HepG2 (cell line): ENCODE measurements at regions not wholly inside any gene's neighbourhood (a gene's known extent, or its start where the extent isn't known, plus 50 kb on each side); places are given as distances from the start of the nearest gene placed in this dataset.

Source experiments
- ATAC-seq: fragments of 200-7000 bp; cut with Tn5 transposase; 3 replicates; pipeline ENCODE4 v1.9.1; 2020; ENCODE audit warnings: mild to moderate bottlenecking, moderate library complexity
- BruUV-seq: library from RNA; stranded (reverse); fragments of 400-500 nt; replicated peaks from 2 replicates; lab custom pipeline; 2021; lab: Mats Ljungman, UMichigan
- CTCF ChIA-PET: fragments of 300-600 bp; formaldehyde crosslinking; extraction: SDS; loops from one replicate; lab custom pipeline; 2021; ENCODE audit warnings: low total read pairs, inconsistent platforms, low intra/inter-chr PET ratio; lab: Yijun Ruan, JAX
- POLR2A ChIA-PET: fragments of 350-600 bp; sonication (Branson Sonifier 250); formaldehyde crosslinking; loops from one replicate; lab custom pipeline; 2020; ENCODE audit warnings: antibody characterized with exemption, inconsistent platforms; lab: Yijun Ruan, JAX
- DNase-seq: peaks from one replicate; pipeline ENCODE4 v3.0.0-alpha.2; 2015; ENCODE audit warnings: low spot score
- FAIRE-seq: peaks from 3 replicates; lab custom pipeline; 2011; peaks lifted over from hg19 to GRCh38; lab: Jason Lieb, UNC
- H2AFZ ChIP-seq: one replicate; pipeline ENCODE4 v1.6.1; 2011; ENCODE audit warnings: low read length, inconsistent platforms
- H3K27ac ChIP-seq: fragments of 300-600 bp; 3 replicates; pipeline ENCODE4 v1.8.0; 2011; ENCODE audit warnings: mixed run types, mild to moderate bottlenecking, mixed read lengths, low read length, inconsistent platforms; ENCODE audit not compliant: insufficient read depth; ENCODE audit errors: extremely low read length
- H3K27me3 ChIP-seq, 2 experiments: fragments of 200-600 bp in 1 of 2; 2 replicates in 1 of 2; 3 replicates in 1 of 2; pipeline versions ENCODE4 v1.6.0 to v1.8.0; 2011; ENCODE audit warnings: low read length in 2 of 2, mild to moderate bottlenecking in 2 of 2, moderate library complexity in 2 of 2, inconsistent platforms in 1 of 2; ENCODE audit not compliant: insufficient read depth in 2 of 2, control insufficient read depth in 1 of 2
- H3K36me3 ChIP-seq, 2 experiments: fragments of 200-600 bp in 1 of 2; replicated peaks in 1 of 2; 2 replicates in 1 of 2; 3 replicates in 1 of 2; pipeline versions ENCODE4 v1.5.1 to v1.8.0; 2011; ENCODE audit warnings: low read length in 2 of 2, inconsistent platforms in 1 of 2; ENCODE audit not compliant: insufficient read depth in 2 of 2, control insufficient read depth in 1 of 2
- H3K4me1 ChIP-seq: 2 replicates; pipeline ENCODE4 v1.5.1; 2012; ENCODE audit warnings: low read length, inconsistent platforms; ENCODE audit not compliant: insufficient read depth
- H3K4me2 ChIP-seq: 2 replicates; pipeline ENCODE4 v1.6.0; 2011; ENCODE audit warnings: low read depth, low read length, inconsistent platforms
- H3K4me3 ChIP-seq, 3 experiments: fragments of 200-600 bp in 1 of 3; sonication (generic), shearing (Covaris generic) in 1 of 3; replicated peaks in 1 of 3; 2 replicates each; pipeline ENCODE4 v1.5.1; 2011 to 2016; ENCODE audit warnings: low read length in 3 of 3, inconsistent platforms in 2 of 3, low read depth in 2 of 3, mild to moderate bottlenecking in 2 of 3, control low read depth in 1 of 3, mixed read lengths in 1 of 3; ENCODE audit not compliant: insufficient read depth in 1 of 3
- H3K79me2 ChIP-seq: one replicate; pipeline ENCODE4 v1.6.1; 2011; ENCODE audit warnings: low read length, inconsistent platforms; ENCODE audit not compliant: insufficient read depth
- H3K9ac ChIP-seq: 2 replicates; pipeline ENCODE4 v1.6.0; 2011; ENCODE audit warnings: mild to moderate bottlenecking, low read depth, low read length, inconsistent platforms; ENCODE audit not compliant: insufficient read depth
- H3K9me3 ChIP-seq: 2 replicates; pipeline ENCODE4 v1.5.1; 2012; ENCODE audit warnings: mild to moderate bottlenecking, low read length
- H4K20me1 ChIP-seq: 2 replicates; pipeline ENCODE4 v1.6.0; 2011; ENCODE audit warnings: inconsistent platforms, mild to moderate bottlenecking, low read length, moderate library complexity; ENCODE audit not compliant: insufficient read depth
- CBX2 ChIP-seq, 2 experiments: fragments of 200-600 bp in 1 of 2; sonication (generic); formaldehyde crosslinking in 1 of 2; IDR thresholded peaks; 2 replicates each; pipeline versions ENCODE4 v1.7.0 to v1.8.1; 2018 to 2022; ENCODE audit warnings: low read depth in 2 of 2, low read length in 1 of 2, mild to moderate bottlenecking in 1 of 2, missing genetic modification reagents in 1 of 2
- ETV5 ChIP-seq: IDR thresholded peaks from 2 replicates; pipeline ENCODE4 v1.6.1; 2018; ENCODE audit warnings: missing biosample characterization, missing genetic modification reagents, inconsistent platforms, borderline replicate concordance
- NFIC ChIP-seq: IDR thresholded peaks from 2 replicates; pipeline ENCODE4 v1.6.1; 2012; ENCODE audit warnings: mild to moderate bottlenecking, low read length, inconsistent platforms
- NR2C2 ChIP-seq: sonication (generic); formaldehyde crosslinking; IDR thresholded peaks from 2 replicates; pipeline ENCODE4 v1.4.0; 2020; ENCODE audit warnings: missing genetic modification reagents, mild to moderate bottlenecking, moderate library complexity, borderline replicate concordance
- POGZ ChIP-seq: sonication (generic); formaldehyde crosslinking; IDR thresholded peaks from 2 replicates; pipeline ENCODE4 v1.4.0; 2020; ENCODE audit warnings: mild to moderate bottlenecking, missing genetic modification reagents
- RBFOX2 ChIP-seq: fragments of 200-400 bp; formaldehyde crosslinking; IDR thresholded peaks from 2 replicates; pipeline ENCODE4 v1.6.1; 2017; ENCODE audit warnings: low read depth, mild to moderate bottlenecking, low read length
- SATB2 ChIP-seq: sonication (generic); formaldehyde crosslinking; IDR thresholded peaks from 2 replicates; pipeline ENCODE4 v1.5.0; 2020; ENCODE audit warnings: missing genetic modification reagents
- ZFP36L1 ChIP-seq: sonication (generic); formaldehyde crosslinking; IDR thresholded peaks from 2 replicates; pipeline ENCODE4 v1.8.0; 2022; ENCODE audit warnings: mild to moderate bottlenecking, missing genetic modification reagents, moderate library complexity
- ZKSCAN8 ChIP-seq: IDR thresholded peaks from 2 replicates; pipeline ENCODE4 v1.6.1; 2016; ENCODE audit warnings: borderline replicate concordance, missing genetic modification reagents, missing compliant biosample characterization
- ZNF484 ChIP-seq: sonication (generic); formaldehyde crosslinking; IDR thresholded peaks from 2 replicates; pipeline ENCODE4 v1.5.1; 2020; ENCODE audit warnings: mild to moderate bottlenecking, low read depth, missing genetic modification reagents, borderline replicate concordance
- ZNF572 ChIP-seq: sonication (generic); formaldehyde crosslinking; IDR thresholded peaks from 2 replicates; pipeline ENCODE4 v1.5.1; 2020; ENCODE audit warnings: mild to moderate bottlenecking, missing genetic modification reagents
- ZNF615 ChIP-seq: sonication (generic); formaldehyde crosslinking; IDR thresholded peaks from 2 replicates; pipeline ENCODE4 v1.5.0; 2020; ENCODE audit warnings: mild to moderate bottlenecking, missing genetic modification reagents, borderline replicate concordance
- ZSCAN22 ChIP-seq: sonication (generic); formaldehyde crosslinking; IDR thresholded peaks from 2 replicates; pipeline ENCODE4 v1.4.0; 2020; ENCODE audit warnings: mild to moderate bottlenecking, missing genetic modification reagents
- WGBS: methylation state at CpG from one replicate; pipeline ENCODE4 v1.1.6; 2017; ENCODE audit warnings: low lambda C conversion rate; 5-methylcytosine and 5-hydroxymethylcytosine counted together
- in situ Hi-C: cut with HindIII; loops from 2 replicates; pipeline ENCODE4 v1.10.0; 2017; ENCODE audit warnings: low pct_unique_long_range_greater_than_20kb; ENCODE audit not compliant: extremely low pct_ligation_motif_present
- intact Hi-C: fragments of 100-400 bp; cut with micrococcal nuclease; formaldehyde crosslinking; loops from one replicate; pipeline ENCODE4 v1.10.0; 2022; ENCODE audit not compliant: unreplicated experiment
- TF ChIP-seq, protein P1 (sequence below): sonication (generic); formaldehyde crosslinking; IDR thresholded peaks from 2 replicates; pipeline ENCODE4 v1.5.0; 2020; ENCODE audit warnings: missing genetic modification reagents, mild to moderate bottlenecking, borderline replicate concordance
- TF ChIP-seq, protein P2 (sequence below): sonication (generic); formaldehyde crosslinking; IDR thresholded peaks from 2 replicates; pipeline ENCODE4 v1.4.0; 2020; ENCODE audit warnings: missing genetic modification reagents
- TF ChIP-seq, protein P3 (sequence below), 2 experiments: fragments of 450-650 bp in 1 of 2; sonication (generic) in 1 of 2; formaldehyde crosslinking; IDR thresholded peaks; 2 replicates each; pipeline versions ENCODE4 v1.5.0 to v1.8.0; 2020 to 2022; ENCODE audit warnings: mild to moderate bottlenecking in 1 of 2, missing genetic modification reagents in 1 of 2
- TF ChIP-seq, protein P4 (sequence below): sonication (generic); formaldehyde crosslinking; IDR thresholded peaks from 2 replicates; pipeline ENCODE4 v1.8.0; 2022; ENCODE audit warnings: missing genetic modification reagents, mild to moderate bottlenecking, inconsistent platforms, borderline replicate concordance

DNA sequence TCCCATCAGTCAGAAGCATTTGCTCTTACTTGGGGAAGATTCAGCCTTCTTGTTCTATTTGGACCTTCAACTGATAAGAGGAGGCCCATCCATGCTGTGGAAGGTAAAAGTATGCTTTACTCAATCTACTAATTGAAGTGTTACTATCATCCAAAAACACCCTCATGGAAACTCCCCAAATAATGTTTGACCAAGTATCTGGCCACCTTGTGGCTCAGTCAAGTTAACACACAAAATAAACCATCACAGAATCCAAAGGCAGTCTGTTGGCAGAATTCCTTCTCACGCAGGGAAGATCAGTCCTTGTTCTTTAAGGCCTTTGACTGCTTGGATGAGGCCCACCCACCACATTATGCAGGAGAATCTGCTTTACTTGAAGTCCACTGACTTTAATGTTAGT, 531.2 kb upstream of the SMIM21 start:
- in situ Hi-C loops, result no loop called here
- H3K27me3 ChIP-seq, result no peaks in the 10 kb centered on the region
- H3K4me2 ChIP-seq, result no peak overlapping the region
- intact Hi-C loops, result no loop called here
- WGBS, result 14% methylated on average over 1 of the region's 1 CpG
- ChIA-PET CTCF (no interaction called here), POLR2A (no interaction called here)
- ATAC-seq, result no peak
- H3K9ac ChIP-seq, result no peak overlapping the region
- no peaks in the 10 kb centered on the region for H4K20me1 ChIP-seq
- H3K4me3 ChIP-seq, result no peak overlapping the region
- DNase-seq, result no peak
- peaks cover 10% of the 10 kb centered on the region for H3K9me3 ChIP-seq
- no TSS peak for BruUV-seq
- H2AFZ ChIP-seq, result no peak overlapping the region
- no peak for FAIRE-seq
- H3K27ac ChIP-seq, result no peak overlapping the region
- no peak for TF ChIP-seq ZKSCAN8 (CRISPR knock-in tag)
- no peak for TF ChIP-seq NFIC
- no peak for TF ChIP-seq POGZ
- TF ChIP-seq, protein P1, sequence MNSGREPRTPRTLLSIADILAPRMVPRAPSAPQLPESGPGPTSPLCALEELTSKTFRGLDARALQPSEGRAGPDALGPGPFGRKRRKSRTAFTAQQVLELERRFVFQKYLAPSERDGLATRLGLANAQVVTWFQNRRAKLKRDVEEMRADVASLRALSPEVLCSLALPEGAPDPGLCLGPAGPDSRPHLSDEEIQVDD, result no peak
- TF ChIP-seq SATB2 (CRISPR knock-in tag), result no peak
- TF ChIP-seq, protein P2, sequence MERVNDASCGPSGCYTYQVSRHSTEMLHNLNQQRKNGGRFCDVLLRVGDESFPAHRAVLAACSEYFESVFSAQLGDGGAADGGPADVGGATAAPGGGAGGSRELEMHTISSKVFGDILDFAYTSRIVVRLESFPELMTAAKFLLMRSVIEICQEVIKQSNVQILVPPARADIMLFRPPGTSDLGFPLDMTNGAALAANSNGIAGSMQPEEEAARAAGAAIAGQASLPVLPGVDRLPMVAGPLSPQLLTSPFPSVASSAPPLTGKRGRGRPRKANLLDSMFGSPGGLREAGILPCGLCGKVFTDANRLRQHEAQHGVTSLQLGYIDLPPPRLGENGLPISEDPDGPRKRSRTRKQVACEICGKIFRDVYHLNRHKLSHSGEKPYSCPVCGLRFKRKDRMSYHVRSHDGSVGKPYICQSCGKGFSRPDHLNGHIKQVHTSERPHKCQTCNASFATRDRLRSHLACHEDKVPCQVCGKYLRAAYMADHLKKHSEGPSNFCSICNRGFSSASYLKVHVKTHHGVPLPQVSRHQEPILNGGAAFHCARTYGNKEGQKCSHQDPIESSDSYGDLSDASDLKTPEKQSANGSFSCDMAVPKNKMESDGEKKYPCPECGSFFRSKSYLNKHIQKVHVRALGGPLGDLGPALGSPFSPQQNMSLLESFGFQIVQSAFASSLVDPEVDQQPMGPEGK (CRISPR knock-in tag), result no peak
- TF ChIP-seq NR2C2, result no peak
- TF ChIP-seq, protein P3, sequence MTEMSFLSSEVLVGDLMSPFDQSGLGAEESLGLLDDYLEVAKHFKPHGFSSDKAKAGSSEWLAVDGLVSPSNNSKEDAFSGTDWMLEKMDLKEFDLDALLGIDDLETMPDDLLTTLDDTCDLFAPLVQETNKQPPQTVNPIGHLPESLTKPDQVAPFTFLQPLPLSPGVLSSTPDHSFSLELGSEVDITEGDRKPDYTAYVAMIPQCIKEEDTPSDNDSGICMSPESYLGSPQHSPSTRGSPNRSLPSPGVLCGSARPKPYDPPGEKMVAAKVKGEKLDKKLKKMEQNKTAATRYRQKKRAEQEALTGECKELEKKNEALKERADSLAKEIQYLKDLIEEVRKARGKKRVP (CRISPR knock-in tag; IDR thresholded peaks at IDR 0.05), result no peak
- no peak for TF ChIP-seq ZSCAN22
- no peak for TF ChIP-seq ZFP36L1 (CRISPR knock-in tag)
- TF ChIP-seq ETV5 (CRISPR knock-in tag), result no peak
- no peak for TF ChIP-seq ZNF484 (CRISPR knock-in tag)
- TF ChIP-seq ZNF615 (CRISPR knock-in tag), result no peak
- TF ChIP-seq ZNF572 (CRISPR knock-in tag), result no peak
- TF ChIP-seq CBX2 (IDR thresholded peaks at IDR 0.05; ENCODE audit: low read depth, low read length), result no peak
- TF ChIP-seq CBX2 (CRISPR knock-in tag; IDR thresholded peaks at IDR 0.05; ENCODE audit: low read depth), result no peak
- TF ChIP-seq, protein P4, sequence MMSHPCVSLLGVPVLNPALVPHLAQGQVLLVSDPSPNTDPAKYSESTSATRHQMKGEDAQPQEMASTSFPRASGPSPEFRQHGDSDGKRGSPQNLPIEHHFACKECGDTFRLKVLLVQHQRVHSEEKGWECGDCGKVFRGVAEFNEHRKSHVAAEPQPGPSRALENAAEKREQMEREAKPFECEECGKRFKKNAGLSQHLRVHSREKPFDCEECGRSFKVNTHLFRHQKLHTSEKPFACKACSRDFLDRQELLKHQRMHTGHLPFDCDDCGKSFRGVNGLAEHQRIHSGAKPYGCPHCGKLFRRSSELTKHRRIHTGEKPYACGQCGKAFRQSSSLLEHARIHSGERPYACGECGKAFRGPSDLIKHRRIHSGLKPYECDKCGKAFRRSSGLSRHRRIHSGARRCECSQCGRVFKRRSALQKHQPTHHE (CRISPR knock-in tag), result no peak
- TF ChIP-seq RBFOX2, result no peak
- no peaks in the 10 kb centered on the region for H3K79me2 ChIP-seq
- no peaks in the 10 kb centered on the region for H3K4me1 ChIP-seq
- H3K36me3 ChIP-seq, result no peaks in the 10 kb centered on the region
